Mucosa of descending colon (tissue), 3 donors: ENCODE measurements at regions not wholly inside any gene's neighbourhood (a gene's known extent, or its start where the extent isn't known, plus 50 kb on each side); places are given as distances from the start of the nearest gene placed in this dataset.

ENCODE experiments used
- ATAC-seq: fragments of 200-7000 bp; cut with Tn5 transposase; one replicate; pipeline ENCODE4 v1.9.1; 2020; ENCODE audit warnings: mild to moderate bottlenecking, moderate library complexity
- DNase-seq, 3 donors: peaks; one replicate each; pipeline ENCODE4 v3.0.0-alpha.2; 2020
- H3K36me3 ChIP-seq: fragments of 200-600 bp; one replicate; pipeline ENCODE4 v1.8.0; 2021; ENCODE audit warnings: low read depth, mild to moderate bottlenecking
- H3K4me1 ChIP-seq: fragments of 200-600 bp; one replicate; pipeline ENCODE4 v1.8.0; 2021; ENCODE audit warnings: low read depth, mild to moderate bottlenecking
- H3K4me3 ChIP-seq: fragments of 200-600 bp; one replicate; pipeline ENCODE4 v1.8.0; 2021; ENCODE audit warnings: mild to moderate bottlenecking
- H3K9me3 ChIP-seq: fragments of 200-600 bp; one replicate; pipeline ENCODE4 v1.8.0; 2021; ENCODE audit warnings: mild to moderate bottlenecking
- CTCF ChIP-seq: fragments of 200-600 bp; IDR thresholded peaks from one replicate; pipeline ENCODE4 v1.8.0; 2022; ENCODE audit warnings: antibody characterized with exemption, mild to moderate bottlenecking
- intact Hi-C, 2 donors: fragments of 100-400 bp; cut with DNase I in 1 of 2; cut with micrococcal nuclease in 1 of 2; formaldehyde crosslinking; loops; one replicate each; pipeline versions ENCODE4 v1.11.0 to v1.11.1; 2022; cut with DNase I, micrococcal nuclease
- donor health status: DM: no; HTN: no; CAD: no; lungs with moderate emphysema.
- donor health status: DM: no; HTN: no; CAD: no.
- donor health status: DM: no; HTN: yes; CAD: no.

GRCh38 chr12:131441060-131441396 lies 269.9 kb upstream of the SFSWAP start:
- no peaks in the 10 kb centered on the region for H3K9me3 ChIP-seq
- ATAC-seq (no peak), DNase-seq (no peak)
- no peak overlapping the region for H3K4me3 ChIP-seq
- intact Hi-C loops: no loop called here
- TF ChIP-seq CTCF: no peak
- H3K4me1 ChIP-seq: no peaks in the 10 kb centered on the region
- H3K36me3 ChIP-seq: no peaks in the 10 kb centered on the region

- Histone ChIP-seq H3K4me1 (no peaks in the 10 kb centered on the region), H3K36me3 (no peaks in the 10 kb centered on the region), H3K9me3 (no peaks in the 10 kb centered on the region), H3K4me3 (no peak overlapping the region)
- DNase-seq (no peak), ATAC-seq (no peak)
- TF ChIP-seq CTCF: no peak
- intact Hi-C loops: no loop called here
Observed at GRCh38 chr12:131441638-131442336, 269.1 kb upstream of the SFSWAP start.

GRCh38 chr12:131442337-131442918 lies 268.5 kb upstream of the SFSWAP start:
- intact Hi-C loops: no loop called here
- no peak for TF ChIP-seq CTCF
- Histone ChIP-seq H3K9me3 (no peaks in the 10 kb centered on the region), H3K36me3 (no peaks in the 10 kb centered on the region), H3K4me3 (no peak overlapping the region), H3K4me1 (no peaks in the 10 kb centered on the region)
- no peak for ATAC-seq
- no peak for DNase-seq

- intact Hi-C loops: no loop called here
- Histone ChIP-seq H3K9me3 (no peaks in the 10 kb centered on the region), H3K36me3 (no peaks in the 10 kb centered on the region), H3K4me1 (no peaks in the 10 kb centered on the region), H3K4me3 (no peak overlapping the region)
- ATAC-seq: no peak
- TF ChIP-seq CTCF: no peak
- no peak for DNase-seq
Observed at GRCh38 chr12:131443019-131444000, 267.6 kb upstream of the SFSWAP start.

- DNase-seq (no peak), ATAC-seq (no peak)
- Histone ChIP-seq H3K4me3 (no peak overlapping the region), H3K36me3 (no peaks in the 10 kb centered on the region), H3K4me1 (no peaks in the 10 kb centered on the region), H3K9me3 (no peaks in the 10 kb centered on the region)
- intact Hi-C loops: no loop called here
- no peak for TF ChIP-seq CTCF
Observed at GRCh38 chr12:131444220-131445164, 266.4 kb upstream of the SFSWAP start.
